Activated CD8-positive, alpha-beta memory T cell treated with anti-CD3 and anti-CD28 coated beads for 36 hours (primary cell): ENCODE measurements at regions not wholly inside any gene's neighbourhood (a gene's known extent, or its start where the extent isn't known, plus 50 kb on each side); places are given as distances from the start of the nearest gene placed in this dataset.
"Not testable (repeated sequence)": the region's sequence is repeated elsewhere in the genome, so short reads cannot be mapped to it uniquely, and the experiment has no call there.

Source experiments
- CTCF ChIA-PET: fragments of 350-600 bp; sonication (Branson Sonifier 250); formaldehyde crosslinking; loops from one replicate; lab custom pipeline; 2021; ENCODE audit warnings: antibody characterized with exemption; lab: Charles Lee
- POLR2A ChIA-PET: fragments of 350-600 bp; sonication (Branson Sonifier 250); formaldehyde crosslinking; loops from one replicate; lab custom pipeline; 2021; ENCODE audit warnings: antibody characterized with exemption; lab: Charles Lee

DNA sequence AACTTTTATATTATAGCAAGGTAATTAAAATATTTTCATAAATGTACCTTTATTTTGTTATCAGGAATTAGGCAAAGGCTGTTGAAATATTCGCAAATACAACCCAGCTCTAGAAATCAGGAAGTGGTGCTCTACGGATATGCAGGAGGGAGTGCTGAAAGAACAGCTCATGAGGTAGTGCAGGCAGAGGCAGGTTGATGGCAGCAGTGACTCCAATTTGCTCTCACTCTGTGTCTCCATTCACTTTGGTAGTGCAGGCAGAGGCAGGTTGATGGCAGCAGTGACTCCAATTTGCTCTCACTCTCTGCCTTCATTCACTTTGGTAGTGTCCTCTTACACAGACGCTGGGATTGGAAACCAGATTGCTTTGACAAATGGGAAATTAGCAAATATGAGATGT is 277.9 kb downstream of the TRIML1 start:
- ChIA-PET CTCF (no interaction called here), POLR2A (no interaction called here)

DNA sequence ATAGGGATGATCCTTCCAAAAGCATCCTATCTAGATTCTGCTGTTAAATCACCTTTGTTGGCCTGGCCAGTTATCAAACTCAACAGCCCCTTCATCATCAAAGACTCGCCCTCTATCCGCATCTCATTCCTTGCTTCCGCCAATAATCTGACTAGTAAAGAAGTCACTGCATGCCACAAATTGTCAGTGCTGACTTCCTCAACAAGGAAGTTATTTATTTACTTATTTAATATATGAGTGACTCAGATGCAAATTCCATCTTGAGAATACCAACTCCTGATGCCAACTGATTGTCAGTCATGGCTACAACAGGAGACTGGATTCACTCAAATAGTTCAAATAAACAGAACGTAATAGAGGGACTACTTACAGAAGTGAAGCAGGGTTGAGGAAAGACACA is 283.8 kb downstream of the TRIML1 start:
- POLR2A ChIA-PET, result no interaction called here
- CTCF ChIA-PET, result no interaction called here

DNA sequence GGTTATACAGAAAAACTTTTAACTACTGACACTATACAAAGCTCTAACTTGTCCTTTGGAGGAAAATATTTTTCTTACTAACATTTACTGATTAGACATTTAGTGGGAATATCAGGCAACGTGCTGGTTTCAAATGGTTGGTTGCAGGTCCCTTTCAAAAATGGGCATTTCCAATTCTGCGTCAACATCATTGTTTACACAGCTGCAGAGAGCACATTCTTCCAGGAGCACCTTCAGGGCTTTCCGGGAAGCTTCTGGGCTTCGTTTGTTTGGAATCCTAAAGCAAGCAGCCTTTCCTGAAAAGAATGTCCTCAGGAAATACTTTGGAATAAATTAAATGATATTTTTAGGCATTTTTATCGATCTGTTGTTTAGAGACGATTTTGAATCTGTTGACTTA is 289.7 kb downstream of the TRIML1 start:
- CTCF ChIA-PET, result no interaction called here
- POLR2A ChIA-PET, result no interaction called here

DNA sequence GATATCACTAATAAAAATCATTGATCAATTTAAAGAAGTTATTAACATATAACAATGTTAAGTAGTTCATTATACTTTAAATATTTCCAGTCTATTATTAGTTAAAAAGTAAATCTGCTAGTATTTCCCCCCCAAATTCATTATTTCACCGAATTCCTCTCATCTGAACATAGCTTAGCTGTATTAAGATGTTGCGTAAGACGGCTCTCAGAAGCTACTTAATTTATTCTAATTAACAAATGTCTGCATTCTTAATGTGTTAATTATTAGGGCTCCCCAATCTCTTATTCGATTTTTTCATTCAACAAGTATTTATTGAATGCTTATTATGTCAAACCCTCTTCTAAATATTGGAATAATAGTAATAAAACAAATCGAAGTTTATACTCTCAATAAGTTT is 290.7 kb downstream of the TRIML1 start:
- ChIA-PET POLR2A (no interaction called here), CTCF (no interaction called here)

DNA sequence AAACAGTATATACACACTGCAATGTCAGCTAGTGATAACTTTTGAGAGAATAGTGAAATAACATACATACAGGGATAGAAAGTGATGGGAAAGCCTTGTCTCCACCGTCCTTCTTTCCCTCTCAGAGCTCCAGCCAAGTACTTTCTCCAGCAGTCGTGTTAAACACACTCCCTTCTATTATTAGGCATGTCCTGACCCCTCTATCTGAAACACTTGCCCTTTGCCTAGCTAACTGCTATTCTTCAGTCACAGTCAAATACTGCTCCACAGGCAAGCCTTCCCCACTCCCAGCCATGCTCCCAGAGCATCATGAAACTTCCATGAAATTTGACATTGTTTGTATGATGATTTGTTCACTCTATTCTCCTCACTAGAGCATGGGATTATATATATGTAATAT is 291.1 kb downstream of the TRIML1 start:
- ChIA-PET POLR2A (no interaction called here), CTCF (no interaction called here)

DNA sequence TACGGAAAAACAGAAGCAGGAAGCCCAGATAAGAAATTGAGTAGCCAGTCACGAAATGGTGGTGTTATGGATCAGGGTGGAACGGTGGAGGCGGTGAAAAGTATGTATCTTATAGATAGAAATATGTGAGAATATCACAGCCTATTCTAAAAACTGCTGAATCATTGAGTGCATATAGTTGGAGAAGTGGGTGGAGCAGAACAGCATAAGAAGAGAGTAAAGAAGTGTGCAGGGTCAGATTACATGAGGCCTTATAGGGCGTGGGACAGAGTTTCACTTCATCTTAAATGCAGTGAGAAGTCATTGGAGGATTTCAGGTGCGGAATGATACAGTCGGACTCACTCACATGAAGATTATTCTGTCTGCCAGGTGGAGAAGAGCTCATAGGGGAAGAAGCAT is 293.1 kb downstream of the TRIML1 start:
- ChIA-PET CTCF (no interaction called here), POLR2A (no interaction called here)

DNA sequence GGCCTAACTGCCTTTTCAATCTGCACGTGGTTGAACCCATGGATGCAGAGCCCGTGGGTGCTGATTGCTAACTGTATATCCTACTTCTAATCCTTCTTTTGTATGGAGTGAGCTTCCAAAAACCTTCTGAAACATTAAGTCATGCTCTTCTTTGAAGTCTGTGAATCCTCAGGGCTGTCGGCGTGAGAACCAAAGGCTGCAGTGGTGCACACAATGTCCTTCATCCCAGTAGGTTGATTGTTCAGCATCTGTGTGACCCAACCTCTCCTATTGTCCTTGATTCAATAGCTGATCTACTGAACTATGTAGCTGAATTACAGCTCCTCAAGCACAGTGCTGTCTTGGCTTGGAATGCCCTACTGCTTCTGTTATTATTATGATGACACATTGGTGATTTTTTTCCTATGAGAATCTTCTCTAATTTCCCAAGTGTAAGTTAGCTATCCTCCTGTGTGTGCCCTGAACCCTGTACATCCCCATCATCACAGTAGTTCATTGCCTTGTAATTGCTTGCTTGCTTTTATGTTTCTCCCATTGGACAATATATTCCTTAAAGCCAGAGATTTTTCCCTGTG is 294.6 kb downstream of the TRIML1 start:
- ChIA-PET POLR2A (interaction anchor here (0.7 kb wide), 1 partner anchor 295 kb away, joined by 3 read pairs; no protein-coding TSS in a partner anchor), CTCF (no interaction called here)

DNA sequence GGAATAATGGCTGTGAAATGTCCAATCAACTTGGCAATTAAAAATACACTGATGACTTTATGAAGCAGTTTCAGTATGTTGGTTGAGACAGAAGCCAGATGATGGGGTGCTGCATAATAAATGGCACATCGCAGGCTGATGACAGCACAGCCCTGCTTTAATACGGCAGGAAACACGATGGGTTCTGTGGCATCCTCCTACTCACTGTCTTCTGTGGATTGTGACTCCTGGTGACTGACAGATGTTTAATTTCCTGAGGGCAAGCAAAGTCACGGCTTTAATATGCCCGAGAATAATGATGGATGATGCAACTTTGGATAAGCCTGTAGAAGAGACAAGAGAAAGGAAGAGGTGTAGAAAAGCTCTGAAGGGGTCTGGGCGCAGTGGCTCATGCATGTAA is 295.4 kb downstream of the TRIML1 start:
- ChIA-PET POLR2A (no interaction called here), CTCF (no interaction called here)

DNA sequence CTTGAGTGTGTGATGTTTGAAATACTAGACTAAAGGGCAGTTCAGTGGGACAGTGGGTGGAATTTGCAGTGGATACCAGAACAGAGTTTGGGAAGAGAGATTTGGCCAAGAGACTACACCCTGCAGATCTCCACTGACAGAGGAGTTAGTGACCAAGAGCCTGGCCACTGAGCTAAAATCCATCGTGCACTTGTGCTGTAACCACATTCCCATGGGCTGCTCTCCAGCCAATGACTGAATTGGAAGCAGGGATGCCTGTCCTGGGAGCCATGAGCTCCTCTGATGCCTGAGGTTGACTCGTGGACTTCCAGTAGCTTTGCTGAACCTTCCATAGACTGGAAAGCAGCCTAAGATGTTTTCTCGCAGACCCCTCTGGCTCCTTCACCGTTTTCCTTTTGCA is 296.1 kb downstream of the TRIML1 start:
- ChIA-PET POLR2A (no interaction called here), CTCF (no interaction called here)

DNA sequence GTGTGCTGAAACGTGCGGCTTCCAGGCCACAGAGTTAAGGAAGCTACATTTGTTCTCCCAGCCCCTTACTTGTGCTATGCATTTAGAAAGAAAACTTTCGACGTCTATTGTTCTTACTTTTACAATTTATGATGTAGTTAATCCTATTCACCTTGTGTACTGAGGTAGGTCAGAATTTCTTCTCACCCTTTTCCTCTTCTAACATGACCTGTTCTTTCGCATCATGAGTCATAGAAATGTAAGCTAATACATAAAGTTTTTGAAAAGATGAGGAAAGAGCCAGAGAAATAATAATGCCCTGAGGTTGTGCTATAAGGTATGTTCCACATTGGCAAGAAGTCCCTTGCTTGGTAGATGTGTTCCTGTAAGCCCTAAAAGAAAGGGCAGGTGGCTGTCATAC is 298.3 kb downstream of the TRIML1 start:
- ChIA-PET POLR2A (no interaction called here), CTCF (no interaction called here)

DNA sequence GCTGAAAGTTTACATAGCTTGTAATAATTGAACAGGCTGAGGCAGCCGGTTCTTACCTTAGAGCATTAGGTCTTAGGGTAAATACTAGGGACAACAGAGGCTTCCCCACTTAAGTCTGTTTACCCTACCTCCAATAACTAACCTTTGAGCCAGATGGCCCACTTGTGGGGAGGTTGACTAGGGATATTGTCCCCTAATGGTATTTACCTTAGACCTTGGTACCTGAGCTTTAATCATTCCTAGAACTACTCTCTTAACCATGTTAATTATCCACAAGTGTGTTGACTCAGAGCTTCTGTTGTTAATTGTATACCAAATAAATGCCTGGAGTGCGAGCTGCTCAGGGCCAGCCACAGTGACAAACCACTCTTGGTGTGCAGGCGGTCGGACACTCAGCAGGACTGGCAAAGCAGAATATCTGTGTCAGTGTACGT is 299.2 kb downstream of the TRIML1 start:
- CTCF ChIA-PET, POLR2A ChIA-PET: not testable (repeated sequence)

DNA sequence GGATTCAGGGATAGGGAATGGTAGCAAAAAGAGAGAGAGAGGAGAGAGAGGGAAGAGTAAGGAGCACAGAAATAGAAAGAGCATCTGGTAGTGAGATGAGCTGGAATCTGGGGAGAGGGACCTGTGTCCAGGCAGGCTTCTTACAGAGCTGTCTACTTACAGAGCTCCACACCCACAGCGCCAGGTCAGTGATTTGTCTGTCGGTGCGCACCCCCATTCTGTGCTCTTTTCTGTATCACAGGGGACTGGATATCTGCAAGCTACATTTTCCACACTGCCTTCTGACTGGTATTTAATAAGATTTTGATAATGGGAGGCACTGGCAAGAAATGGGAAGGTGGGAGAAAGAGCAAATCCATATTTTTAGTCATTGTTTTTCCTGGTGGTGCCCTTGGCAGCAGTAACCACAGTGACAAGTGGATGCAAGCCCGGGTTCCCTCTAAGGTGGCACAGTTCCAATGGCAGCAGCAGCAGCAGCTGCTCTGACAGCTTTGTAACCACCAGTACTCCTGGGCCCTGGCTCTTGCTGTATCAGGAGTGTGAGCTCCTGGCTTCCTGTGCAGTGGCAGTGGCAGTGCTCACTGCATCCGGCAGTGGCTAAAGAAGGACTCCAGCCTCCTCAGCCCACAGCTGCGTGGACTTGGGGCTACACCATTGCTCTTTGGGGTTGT is 300.5 kb downstream of the TRIML1 start:
- CTCF ChIA-PET, result no interaction called here

DNA sequence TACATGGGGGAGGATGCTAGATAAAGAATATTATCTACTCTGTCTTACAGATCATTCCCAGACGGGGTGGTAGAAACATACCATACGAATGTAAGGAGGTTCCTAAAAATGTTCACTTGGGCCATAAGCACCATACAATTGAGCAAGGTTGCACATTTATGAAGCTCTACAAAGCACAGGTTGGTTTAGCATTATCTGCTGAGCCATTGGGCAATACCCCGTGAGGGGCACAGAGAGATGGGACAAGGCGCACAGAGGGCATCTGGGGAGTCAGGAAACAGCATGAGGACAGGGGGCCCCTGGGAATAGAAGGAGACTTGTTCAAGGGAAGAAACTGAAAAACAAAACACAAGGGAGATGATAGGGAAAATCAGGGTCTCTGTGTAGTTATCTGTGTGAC is 305.3 kb downstream of the TRIML1 start:
- CTCF ChIA-PET, result no interaction called here
- POLR2A ChIA-PET, result no interaction called here

More for the DNA sequence above, 300.5 kb downstream of the TRIML1 start:
- POLR2A ChIA-PET, result no interaction called here

DNA sequence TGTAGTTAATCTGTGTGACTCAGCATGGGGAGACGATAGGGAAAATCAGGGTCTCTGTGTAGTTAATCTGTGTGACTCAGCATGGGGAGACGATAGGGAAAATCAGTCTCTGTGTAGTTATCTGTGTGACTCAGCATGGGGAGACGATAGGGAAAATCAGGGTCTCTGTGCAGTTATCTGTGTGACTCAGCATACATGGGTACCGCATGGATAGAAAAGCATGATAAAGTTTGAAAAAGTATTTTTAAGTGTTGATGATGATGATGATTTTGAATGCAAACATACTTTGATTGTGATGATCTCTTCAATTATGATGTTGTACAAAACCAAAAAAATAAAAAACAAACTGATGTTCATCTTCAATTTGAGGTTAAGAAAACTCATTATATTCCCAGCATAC is 309.8 kb downstream of the TRIML1 start:
- CTCF ChIA-PET, POLR2A ChIA-PET: not testable (repeated sequence)

DNA sequence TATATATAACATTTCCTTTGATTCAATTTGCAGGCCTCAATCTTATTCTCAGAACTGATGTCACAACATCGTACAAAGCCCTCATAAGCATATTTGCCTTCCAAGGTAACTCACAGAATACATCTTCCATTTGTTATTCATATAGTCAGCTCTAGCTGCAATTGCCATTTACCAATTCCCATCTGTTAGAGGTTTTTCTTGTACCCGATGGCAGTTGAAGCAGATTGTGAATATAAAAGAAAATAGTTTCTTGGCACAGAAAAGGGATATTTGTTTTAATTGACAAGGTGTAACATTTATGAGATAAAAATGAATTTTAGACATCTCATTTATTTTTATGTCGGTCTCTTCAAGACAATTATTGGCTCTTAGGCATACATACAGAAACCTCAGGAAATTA is 311.3 kb downstream of the TRIML1 start:
- ChIA-PET CTCF (no interaction called here), POLR2A (no interaction called here)

DNA sequence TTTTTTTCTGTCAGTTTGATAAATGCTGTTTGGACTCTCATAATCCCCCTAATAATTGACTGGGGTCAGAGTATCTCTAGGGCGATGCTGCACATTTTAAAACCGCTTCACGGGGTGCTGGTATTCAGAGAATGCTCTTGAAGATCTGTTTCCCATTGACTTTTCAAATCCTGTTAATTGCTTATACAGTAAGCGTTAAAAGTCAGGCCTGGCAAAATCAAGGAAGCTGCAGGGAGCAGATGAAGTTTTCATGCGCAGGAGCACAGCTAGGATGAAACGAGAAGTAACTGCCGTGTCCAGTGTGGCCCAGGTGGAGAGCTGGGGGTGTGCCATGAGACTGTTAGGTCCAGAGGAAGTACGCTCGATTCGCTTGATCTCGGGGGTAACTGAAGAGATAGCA is 312.9 kb downstream of the TRIML1 start:
- CTCF ChIA-PET, result no interaction called here
- POLR2A ChIA-PET, result no interaction called here

DNA sequence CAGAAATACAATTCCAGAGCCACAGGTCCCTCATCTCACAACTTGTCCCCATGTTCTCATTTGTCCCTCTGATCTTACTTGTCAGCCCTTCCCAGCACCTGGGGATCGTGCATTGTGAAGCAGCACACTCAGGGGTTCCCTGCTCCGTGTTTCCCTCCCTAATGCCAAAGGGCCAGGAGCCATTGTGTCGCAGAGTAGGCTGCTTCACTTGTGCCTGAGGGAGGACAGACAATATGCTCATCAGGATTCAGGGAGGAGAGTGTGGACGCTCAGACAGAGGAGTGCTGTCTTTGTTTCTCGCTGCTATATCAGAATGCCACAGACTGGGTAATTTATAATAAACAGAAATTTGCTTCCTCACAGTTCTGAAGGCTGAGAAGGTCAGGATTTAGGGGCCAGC is 315.3 kb downstream of the TRIML1 start:
- CTCF ChIA-PET, result no interaction called here
- POLR2A ChIA-PET, result no interaction called here

DNA sequence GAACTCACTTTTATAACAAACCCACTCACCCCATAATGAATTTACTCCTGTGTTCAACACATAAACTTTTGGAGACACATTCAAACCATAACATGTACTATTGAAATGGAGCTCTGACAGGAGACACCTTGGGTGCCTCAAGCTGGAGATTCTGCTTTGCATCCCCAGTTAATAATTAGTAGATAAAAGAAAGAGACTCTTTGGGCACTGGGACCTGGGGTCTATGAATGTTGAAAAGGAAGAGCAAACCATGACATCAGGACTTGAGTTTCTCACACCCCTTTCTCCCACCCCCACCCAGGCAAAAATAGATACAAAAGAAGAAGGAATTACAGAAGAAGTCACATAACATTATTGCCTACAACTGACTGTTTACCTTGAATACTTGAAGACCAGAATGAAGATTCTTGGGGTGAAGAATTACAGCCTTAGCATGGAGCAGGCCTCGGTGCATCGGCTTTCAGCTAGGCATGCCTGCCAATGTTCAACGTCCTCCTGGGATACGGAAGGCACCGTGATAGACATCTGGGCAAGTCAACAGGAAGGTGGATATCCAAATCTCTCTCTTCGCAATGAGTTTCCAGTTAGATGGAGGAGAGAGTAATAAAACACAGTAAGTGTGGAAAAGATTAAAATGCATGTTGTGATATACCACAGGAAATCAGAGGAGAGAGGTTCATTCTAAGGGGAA is 316.0 kb downstream of the TRIML1 start:
- ChIA-PET POLR2A (no interaction called here), CTCF (no interaction called here)

DNA sequence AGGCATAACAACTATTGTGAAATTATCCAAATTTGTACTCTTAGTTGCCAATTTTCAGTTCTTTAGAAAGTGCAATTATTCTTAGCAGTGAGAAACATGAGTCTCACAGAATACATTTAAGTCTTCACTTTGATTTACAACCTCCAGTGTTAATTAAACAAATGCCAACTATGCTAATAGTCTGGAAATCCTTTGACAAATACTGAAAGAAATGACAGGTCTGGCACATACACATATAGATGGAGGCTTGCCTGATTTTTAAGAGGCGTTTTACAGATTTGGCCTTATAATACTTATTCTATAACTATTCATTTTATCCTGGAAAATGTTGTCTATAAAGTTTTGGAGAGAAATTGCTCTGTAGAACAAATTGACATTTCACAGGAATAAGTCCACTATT is 320.1 kb downstream of the TRIML1 start:
- ChIA-PET POLR2A (no interaction called here), CTCF (no interaction called here)

DNA sequence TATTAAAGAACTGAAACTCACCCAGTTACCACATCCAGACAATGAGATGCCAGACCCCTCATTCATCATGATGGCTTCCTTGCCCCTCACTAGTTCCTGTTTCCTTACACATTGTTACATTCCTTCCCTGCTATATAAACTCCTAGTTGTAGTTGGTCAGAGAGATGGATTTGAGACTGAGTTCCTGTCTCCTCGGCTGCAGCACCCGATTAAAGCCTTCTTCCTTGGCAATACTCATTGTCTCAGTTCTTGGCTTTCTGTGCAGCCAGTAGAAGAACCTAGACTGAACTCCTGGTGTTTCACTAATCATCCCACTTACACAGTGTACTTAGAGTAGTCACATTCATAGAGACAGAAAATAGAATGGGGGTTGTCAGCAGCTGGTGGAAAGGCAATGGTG is 324.7 kb downstream of the TRIML1 start:
- ChIA-PET POLR2A (no interaction called here), CTCF (no interaction called here)

DNA sequence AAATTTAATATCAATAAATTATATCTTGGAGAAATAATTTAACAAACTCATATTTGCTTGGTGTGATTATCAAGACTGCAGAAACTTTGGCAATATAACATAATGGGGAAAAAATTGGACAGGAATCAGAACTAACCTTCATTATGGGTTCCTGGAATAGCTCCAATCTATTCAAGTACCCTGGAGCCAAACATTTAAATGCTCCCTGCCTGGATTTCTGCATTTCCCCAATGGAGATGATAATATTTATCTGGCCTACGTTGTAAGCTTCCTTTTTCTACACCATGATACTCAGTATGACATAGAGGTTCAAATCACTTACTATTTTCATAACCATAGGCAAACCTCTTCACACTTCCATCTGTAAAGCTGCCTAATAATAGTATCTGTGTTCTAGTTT is 326.8 kb downstream of the TRIML1 start:
- POLR2A ChIA-PET, result no interaction called here

More for the DNA sequence above, 326.8 kb downstream of the TRIML1 start:
- CTCF ChIA-PET, result no interaction called here
